HEK293 (cell line): ENCODE measurements at regions not wholly inside any gene's neighbourhood (a gene's known extent, or its start where the extent isn't known, plus 50 kb on each side); places are given as distances from the start of the nearest gene placed in this dataset.

Source experiments
- ZNF544 ChIP-seq: fragments of 450-650 bp; formaldehyde crosslinking; IDR thresholded peaks from 2 replicates; pipeline ENCODE4 v1.5.0; 2017; ENCODE audit warnings: missing biosample characterization, missing genetic modification characterization
- TF ChIP-seq, protein P1 (sequence below): fragments of 450-650 bp; formaldehyde crosslinking; IDR thresholded peaks from 2 replicates; pipeline ENCODE4 v1.5.1; 2016; ENCODE audit warnings: missing biosample characterization, missing genetic modification characterization

DNA sequence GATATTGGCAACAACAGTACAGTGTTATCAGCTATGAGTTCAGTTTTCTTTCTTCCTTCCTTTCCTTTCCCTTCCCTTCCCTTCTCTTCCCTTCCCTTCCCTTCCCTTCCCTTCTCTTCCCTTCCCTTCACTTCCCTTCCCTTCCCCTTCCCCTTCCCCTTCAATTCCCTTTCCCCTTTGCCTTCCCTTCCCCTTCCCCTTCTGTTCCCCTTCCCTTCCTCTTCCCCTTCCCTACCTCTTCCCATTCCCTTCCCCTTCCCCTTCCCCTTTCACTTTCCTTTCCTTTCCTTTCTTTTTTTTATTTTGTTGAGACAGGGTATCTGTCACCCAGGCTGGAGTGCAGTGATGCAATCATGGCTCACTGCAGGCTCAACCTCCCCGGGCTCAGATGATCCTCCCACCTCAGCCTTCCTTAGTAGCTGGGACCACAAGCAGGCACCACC, 72.3 kb upstream of the CAPZB start:
- TF ChIP-seq, protein P1, sequence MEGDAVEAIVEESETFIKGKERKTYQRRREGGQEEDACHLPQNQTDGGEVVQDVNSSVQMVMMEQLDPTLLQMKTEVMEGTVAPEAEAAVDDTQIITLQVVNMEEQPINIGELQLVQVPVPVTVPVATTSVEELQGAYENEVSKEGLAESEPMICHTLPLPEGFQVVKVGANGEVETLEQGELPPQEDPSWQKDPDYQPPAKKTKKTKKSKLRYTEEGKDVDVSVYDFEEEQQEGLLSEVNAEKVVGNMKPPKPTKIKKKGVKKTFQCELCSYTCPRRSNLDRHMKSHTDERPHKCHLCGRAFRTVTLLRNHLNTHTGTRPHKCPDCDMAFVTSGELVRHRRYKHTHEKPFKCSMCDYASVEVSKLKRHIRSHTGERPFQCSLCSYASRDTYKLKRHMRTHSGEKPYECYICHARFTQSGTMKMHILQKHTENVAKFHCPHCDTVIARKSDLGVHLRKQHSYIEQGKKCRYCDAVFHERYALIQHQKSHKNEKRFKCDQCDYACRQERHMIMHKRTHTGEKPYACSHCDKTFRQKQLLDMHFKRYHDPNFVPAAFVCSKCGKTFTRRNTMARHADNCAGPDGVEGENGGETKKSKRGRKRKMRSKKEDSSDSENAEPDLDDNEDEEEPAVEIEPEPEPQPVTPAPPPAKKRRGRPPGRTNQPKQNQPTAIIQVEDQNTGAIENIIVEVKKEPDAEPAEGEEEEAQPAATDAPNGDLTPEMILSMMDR (tag by site-specific recombination), result no peak
- TF ChIP-seq ZNF544 (tag by site-specific recombination), result no peak
